CD14-positive monocyte (primary cell): ENCODE measurements at regions not wholly inside any gene's neighbourhood (a gene's known extent, or its start where the extent isn't known, plus 50 kb on each side); places are given as distances from the start of the nearest gene placed in this dataset.

Experiments used
- DNase-seq, 3 donors: peaks; one replicate each; pipeline ENCODE4 v3.0.0-alpha.2; 2011 to 2022
- H2AFZ ChIP-seq: 2 replicates; pipeline ENCODE4 v1.6.0; 2012; ENCODE audit warnings: mild to moderate bottlenecking, low read depth, low read length, inconsistent platforms; ENCODE audit not compliant: insufficient read depth, poor library complexity, severe bottlenecking
- H3K27ac ChIP-seq, 2 donors: 1 replicate in 1 of 2; 2 replicates in 1 of 2; pipeline ENCODE4 v1.5.1; 2012 to 2013; ENCODE audit warnings: low read length in 2 of 2, control low read depth in 1 of 2, inconsistent platforms in 1 of 2, low read depth in 1 of 2, mild to moderate bottlenecking in 1 of 2
- H3K27me3 ChIP-seq, 2 donors: one replicate each; pipeline versions ENCODE4 v1.6.0 to v1.6.1; 2011 to 2013; ENCODE audit warnings: low read length in 2 of 2; ENCODE audit not compliant: control insufficient read depth in 2 of 2, insufficient read depth in 2 of 2
- H3K36me3 ChIP-seq, 2 donors: replicated peaks in 1 of 2; 1 replicate in 1 of 2; 2 replicates in 1 of 2; pipeline versions ENCODE4 v1.5.1 to v1.6.1; 2012 to 2013; ENCODE audit warnings: low read length in 2 of 2, control low read depth in 1 of 2, inconsistent platforms in 1 of 2, mild to moderate bottlenecking in 1 of 2; ENCODE audit not compliant: insufficient read depth in 2 of 2, control insufficient read depth in 1 of 2
- H3K4me1 ChIP-seq, 2 donors: 1 replicate in 1 of 2; 2 replicates in 1 of 2; pipeline versions ENCODE4 v1.5.1 to v1.6.1; 2012 to 2013; ENCODE audit warnings: low read length in 2 of 2, control low read depth in 1 of 2, inconsistent platforms in 1 of 2, mild to moderate bottlenecking in 1 of 2, moderate library complexity in 1 of 2; ENCODE audit not compliant: insufficient read depth in 2 of 2, control insufficient read depth in 1 of 2
- H3K4me2 ChIP-seq: replicated peaks from 2 replicates; pipeline ENCODE3; 2012; ENCODE audit warnings: low read length, moderate library complexity, mild to moderate bottlenecking; ENCODE audit not compliant: poor library complexity, severe bottlenecking; ENCODE audit errors: extremely low read depth
- H3K4me3 ChIP-seq, 3 experiments: fragments of 200-600 bp in 1 of 3; sonication (generic) in 1 of 3; replicated peaks in 1 of 3; 1 replicate in 2 of 3; 2 replicates in 1 of 3; pipeline ENCODE4 v1.5.1; 2011 to 2013; ENCODE audit warnings: low read length in 3 of 3, mild to moderate bottlenecking in 3 of 3, control low read depth in 2 of 3, low read depth in 2 of 3, inconsistent platforms in 1 of 3, moderate library complexity in 1 of 3
- H3K79me2 ChIP-seq: 2 replicates; pipeline ENCODE4 v1.6.0; 2012; ENCODE audit warnings: mild to moderate bottlenecking, control low read depth, inconsistent platforms, low read length, moderate library complexity; ENCODE audit not compliant: insufficient read depth
- H3K9ac ChIP-seq: 2 replicates; pipeline ENCODE4 v1.6.0; 2017; ENCODE audit warnings: low read length, mild to moderate bottlenecking; ENCODE audit not compliant: insufficient read depth, poor library complexity, severe bottlenecking
- H3K9me3 ChIP-seq, 2 donors: replicated peaks in 1 of 2; 1 replicate in 1 of 2; 2 replicates in 1 of 2; pipeline versions ENCODE4 v1.5.1 to v1.6.1; 2012 to 2013; ENCODE audit warnings: low read length in 2 of 2, control low read depth in 1 of 2; ENCODE audit not compliant: control insufficient read depth in 1 of 2, insufficient read depth in 1 of 2
- H4K20me1 ChIP-seq: 2 replicates; pipeline ENCODE4 v1.6.0; 2012; ENCODE audit warnings: mild to moderate bottlenecking, low read length, control low read depth, moderate library complexity; ENCODE audit not compliant: insufficient read depth
- H3K27ac Mint-ChIP-seq, 7 donors: one replicate each; pipeline ENCODE4 v1.8.0; 2020; ENCODE audit warnings: mild to moderate bottlenecking in 7 of 7, mixed read lengths in 7 of 7, moderate library complexity in 6 of 7, inconsistent platforms in 2 of 7
- H3K27me3 Mint-ChIP-seq, 3 donors: one replicate each; pipeline ENCODE4 v1.8.0; 2021 to 2022; ENCODE audit warnings: low read depth in 3 of 3, mild to moderate bottlenecking in 3 of 3, mixed read lengths in 3 of 3, moderate library complexity in 3 of 3, inconsistent platforms in 1 of 3
- H3K36me3 Mint-ChIP-seq, 2 donors: one replicate each; pipeline ENCODE4 v1.8.0; 2020; ENCODE audit warnings: mixed read lengths in 2 of 2, inconsistent platforms in 1 of 2, mild to moderate bottlenecking in 1 of 2
- H3K4me1 Mint-ChIP-seq: one replicate; pipeline ENCODE4 v1.8.0; 2020; ENCODE audit warnings: mild to moderate bottlenecking, mixed read lengths
- H3K4me3 Mint-ChIP-seq, 2 donors: one replicate each; pipeline ENCODE4 v1.8.0; 2020; ENCODE audit warnings: mild to moderate bottlenecking in 2 of 2, mixed read lengths in 2 of 2, moderate library complexity in 1 of 2
- H3K9me3 Mint-ChIP-seq, 7 donors: one replicate each; pipeline ENCODE4 v1.8.0; 2020 to 2022; ENCODE audit warnings: mixed read lengths in 7 of 7, mild to moderate bottlenecking in 6 of 7, moderate library complexity in 6 of 7, inconsistent platforms in 2 of 7
- CTCF ChIP-seq: fragments of 200-600 bp; IDR thresholded peaks from one replicate; pipeline ENCODE4 v1.8.0; 2022; ENCODE audit warnings: antibody characterized with exemption, mild to moderate bottlenecking
- whole genome bisulfite sequencing: methylation state at CpG from one replicate; pipeline ENCODE4 v1.1.5; 2013; ENCODE audit warnings: missing lambda C conversion rate; ENCODE audit not compliant: insufficient coverage; 5-methylcytosine and 5-hydroxymethylcytosine counted together
- intact Hi-C, 2 donors: fragments of 100-400 bp; cut with micrococcal nuclease; formaldehyde crosslinking; loops; one replicate each; pipeline versions ENCODE4 v1.15.0 to v1.15.1; 2023

- Histone ChIP-seq H2AFZ (no peak overlapping the region), H3K27ac (no peak overlapping the region), H3K4me2 (no peak overlapping the region), H3K4me1 (no peaks in the 10 kb centered on the region), H4K20me1 (no peaks in the 10 kb centered on the region), H3K9me3 (peaks cover 0 to 6% of the 10 kb centered on the region in 2 donors), H3K4me3 (no peak overlapping the region), H3K36me3 (no peaks in the 10 kb centered on the region), H3K9ac (no peak overlapping the region), H3K27me3 (no peaks in the 10 kb centered on the region), H3K79me2 (no peaks in the 10 kb centered on the region)
- Mint-ChIP-seq H3K4me3 (no peak overlapping the region), H3K36me3 (no peaks in the 10 kb centered on the region), H3K9me3 (peaks cover 0 to 6% (median under 1%) of the 10 kb centered on the region in 7 donors), H3K27me3 (no peaks in the 10 kb centered on the region), H3K27ac (no peak overlapping the region), H3K4me1 (no peaks in the 10 kb centered on the region)
- WGBS, result 91% methylated on average over 1 of the region's 4 CpGs
- intact Hi-C loops, result no loop called here
- DNase-seq, result no peak
- no peak for TF ChIP-seq CTCF
Observed at GRCh38 chr10:56547163-56547562, 186.1 kb upstream of the ZWINT start.

GRCh38 chr10:56537984-56538383, 176.9 kb upstream of the ZWINT start:
- Mint-ChIP-seq H3K36me3 (no peaks in the 10 kb centered on the region), H3K4me3 (no peak overlapping the region), H3K27ac (no peak overlapping the region), H3K27me3 (no peaks in the 10 kb centered on the region), H3K9me3 (peaks cover 0 to 2% (median 0%) of the 10 kb centered on the region in 7 donors), H3K4me1 (no peaks in the 10 kb centered on the region)
- H3K4me3 ChIP-seq, result no peak overlapping the region
- intact Hi-C loops, result no loop called here
- H4K20me1 ChIP-seq, result no peaks in the 10 kb centered on the region
- no peak overlapping the region for H3K27ac ChIP-seq
- H3K9ac ChIP-seq, result no peak overlapping the region
- no peaks in the 10 kb centered on the region for H3K27me3 ChIP-seq
- 100% methylated on average over 1 of the region's 4 CpGs for WGBS
- no peak for DNase-seq
- H3K4me1 ChIP-seq, result no peaks in the 10 kb centered on the region
- no peaks in the 10 kb centered on the region for H3K79me2 ChIP-seq
- H2AFZ ChIP-seq, result no peak overlapping the region
- H3K9me3 ChIP-seq, result no peaks in the 10 kb centered on the region
- TF ChIP-seq CTCF, result no peak
- H3K36me3 ChIP-seq, result no peaks in the 10 kb centered on the region
- no peak overlapping the region for H3K4me2 ChIP-seq
